Activated CD8-positive, alpha-beta memory T cell treated with anti-CD3 and anti-CD28 coated beads, Interleukin-2, amount 50 U/mL, for 4 hours (primary cell): ENCODE measurements at regions not wholly inside any gene's neighbourhood (a gene's known extent, or its start where the extent isn't known, plus 50 kb on each side); places are given as distances from the start of the nearest gene placed in this dataset.

Experiments
- DNase-seq: peaks from one replicate; pipeline ENCODE4 v3.0.0-alpha.2; 2020

- no peak for DNase-seq
Measured at GRCh38 chr7:52980129-52980528, 55.3 kb upstream of the POM121L12 start.

DNA sequence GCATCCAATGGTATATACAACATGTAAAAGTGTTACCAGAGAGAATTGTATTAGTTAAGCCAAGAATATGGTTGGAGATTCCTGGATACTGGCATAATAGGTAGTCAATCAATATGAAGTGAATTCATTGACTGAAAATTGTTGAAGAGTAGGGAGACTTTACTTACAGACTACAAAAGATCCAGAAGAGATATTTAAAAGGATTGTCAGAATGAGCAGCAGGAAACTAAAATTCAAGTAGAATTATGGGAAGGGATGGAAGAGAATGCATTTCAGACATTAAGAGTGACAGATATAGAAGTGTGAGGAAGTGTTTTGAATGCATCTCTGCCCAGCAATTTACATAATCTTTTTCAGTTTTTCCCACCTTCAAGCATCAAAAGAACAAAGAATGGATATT, 62.3 kb upstream of the POM121L12 start:
- DNase-seq = no peak

DNA sequence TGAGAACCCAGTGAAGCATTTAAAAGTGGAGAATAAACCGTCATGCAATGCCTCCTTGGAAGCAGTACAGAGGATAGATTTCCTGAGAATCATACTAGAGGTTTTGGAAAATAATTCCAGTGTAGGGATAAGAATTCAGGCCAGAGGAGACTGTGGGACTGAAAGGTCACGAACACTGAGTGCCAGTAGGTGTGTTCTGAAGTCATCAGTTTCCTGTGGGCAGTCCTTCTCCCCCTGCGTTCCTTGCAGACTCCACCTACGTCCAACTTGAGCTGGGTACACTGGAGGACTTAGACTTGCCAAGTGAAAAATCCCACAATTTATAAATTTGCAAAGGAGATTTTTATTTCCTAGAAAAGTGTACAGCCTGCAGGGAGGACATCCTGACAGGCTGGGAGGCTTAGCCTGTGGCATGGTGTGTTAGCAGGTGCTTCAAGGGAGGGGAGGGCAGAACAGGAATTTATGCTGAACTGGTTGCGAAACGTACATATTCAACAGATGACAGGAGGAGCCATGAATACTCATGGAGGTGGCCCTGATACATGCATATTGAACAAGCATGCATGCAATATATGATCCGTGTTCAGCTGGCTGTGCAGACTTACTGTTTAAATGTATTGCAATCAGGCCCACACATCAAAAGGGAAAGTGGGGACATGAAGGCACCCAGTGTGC, 72.9 kb upstream of the POM121L12 start:
- no peak for DNase-seq

- DNase-seq = no peak
Measured at GRCh38 chr7:52961084-52961483, 74.3 kb upstream of the POM121L12 start.

DNA sequence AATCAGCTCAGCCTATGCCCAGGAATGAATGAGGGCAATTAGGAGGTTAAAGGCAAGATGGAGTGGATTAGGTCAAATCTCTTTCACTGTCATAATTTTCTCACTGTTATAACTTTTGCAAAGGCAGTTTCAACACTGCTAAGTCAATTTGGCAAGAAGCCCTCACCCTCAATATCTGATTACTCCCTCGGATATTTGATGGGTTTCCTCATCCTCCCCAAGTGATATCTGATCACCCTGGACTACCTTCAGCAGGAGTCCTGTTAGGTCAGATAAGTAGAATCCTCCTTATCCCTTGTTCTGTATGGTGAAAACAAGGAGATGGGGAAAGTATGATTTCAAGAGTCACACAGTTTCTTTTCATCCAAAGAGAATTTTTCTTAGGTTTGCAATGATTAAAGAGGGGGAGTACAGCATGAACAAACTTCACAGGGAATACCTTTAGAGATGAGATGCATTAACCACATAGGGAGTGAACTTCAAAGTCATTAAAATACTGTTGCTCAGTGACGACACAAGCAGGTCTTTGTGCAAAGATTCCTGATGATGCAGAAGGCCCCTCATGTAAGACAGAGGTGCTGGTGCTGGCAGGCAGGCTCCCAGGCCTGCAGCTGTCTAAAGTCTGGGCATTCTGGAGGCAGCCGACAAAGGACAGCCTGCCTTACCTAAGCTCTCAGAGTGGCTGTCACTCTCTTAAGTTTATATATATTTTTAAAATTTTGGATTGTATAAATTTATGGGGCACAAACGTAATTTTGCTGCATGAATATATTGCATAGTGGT, 75.4 kb upstream of the POM121L12 start:
- DNase-seq = no peak

DNA sequence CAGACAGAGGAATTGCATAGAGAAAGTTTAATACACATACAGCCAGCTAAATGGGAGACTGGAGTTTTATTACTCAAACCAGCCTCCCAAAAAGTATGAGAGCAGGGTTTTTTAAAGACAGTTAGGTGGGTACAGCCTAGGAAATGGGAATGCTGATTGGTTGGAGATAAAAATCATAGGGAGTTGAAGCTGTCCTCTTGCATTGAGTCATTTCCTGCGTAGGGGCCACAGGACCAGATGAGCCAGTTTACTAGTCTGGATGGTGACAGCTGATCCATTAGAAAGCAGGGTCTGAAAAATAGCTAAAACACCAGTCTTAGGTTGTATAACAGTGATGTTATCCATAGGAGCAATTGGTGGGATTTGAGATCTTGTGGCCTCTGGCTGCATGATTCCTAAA, 76.1 kb upstream of the POM121L12 start:
- DNase-seq = no peak

DNA sequence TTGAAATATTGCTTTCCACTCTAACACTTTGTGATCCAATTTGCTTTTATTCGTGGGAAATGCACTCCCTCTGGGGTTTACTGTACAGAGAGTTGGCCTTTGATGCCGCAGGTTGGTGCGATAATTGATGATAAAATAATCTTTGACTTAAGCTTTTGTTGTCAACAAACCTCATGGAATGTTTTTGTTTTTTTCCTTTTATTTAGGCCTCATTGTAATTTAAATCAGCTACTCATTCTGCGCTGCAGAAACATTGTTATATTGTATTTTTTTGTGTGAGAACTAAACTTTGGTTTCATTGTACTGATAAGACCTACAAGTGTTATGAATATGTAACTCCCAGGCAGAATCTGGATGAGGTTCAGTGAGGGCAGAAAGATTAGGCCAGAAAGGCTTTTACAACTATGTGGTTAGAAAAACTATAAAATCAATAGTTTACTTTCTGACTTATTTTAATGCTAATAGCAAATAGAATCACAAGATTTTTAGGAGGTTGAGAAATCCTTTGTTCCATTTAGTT, 76.8 kb upstream of the POM121L12 start:
- DNase-seq = no peak

DNA sequence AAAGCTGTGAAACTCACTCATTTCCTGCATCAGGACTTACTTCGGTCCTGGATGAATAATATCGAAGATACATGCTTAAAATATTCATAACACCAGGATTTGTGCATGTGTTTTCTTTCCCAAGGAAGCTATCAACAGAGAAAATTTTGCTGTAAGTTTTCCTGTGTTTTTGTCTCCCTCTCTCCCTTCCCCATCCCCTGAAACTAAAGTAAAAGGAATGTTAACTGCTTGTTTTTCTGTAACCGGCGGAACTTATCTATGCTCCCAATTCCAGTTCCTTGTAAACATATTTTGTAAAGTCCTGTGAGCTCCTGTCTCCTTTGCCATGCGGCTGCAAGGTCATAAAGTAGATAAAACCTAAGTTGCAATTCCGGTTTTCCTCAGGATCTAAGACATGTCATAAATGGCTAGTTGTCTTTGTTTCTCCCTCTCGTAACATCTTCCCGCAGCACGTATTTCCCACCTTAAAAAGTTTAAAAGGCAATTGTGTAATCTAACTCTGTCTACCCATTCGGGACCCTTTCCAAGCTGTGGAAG, 79.0 kb upstream of the POM121L12 start:
- DNase-seq = no peak

- DNase-seq = no peak
Measured at GRCh38 chr7:52955522-52955921, 79.9 kb upstream of the POM121L12 start.

DNA sequence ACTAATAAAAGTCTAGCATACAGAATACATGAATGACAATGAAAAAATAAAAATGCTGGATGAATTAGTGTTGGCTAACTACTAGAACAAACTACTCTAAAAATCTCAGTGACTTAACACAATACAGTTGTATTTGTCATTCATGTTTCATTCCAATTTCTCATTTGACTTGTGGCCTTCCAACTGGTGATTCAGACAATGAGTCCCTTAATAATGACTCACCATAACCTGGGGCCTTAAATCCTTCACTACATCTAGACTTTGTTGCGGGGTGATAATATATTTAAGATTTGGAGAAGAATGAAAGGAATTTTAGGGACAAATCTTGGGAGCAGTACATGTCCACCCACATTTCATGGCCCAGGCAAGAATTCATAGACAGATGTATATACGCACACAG, 90.5 kb upstream of the POM121L12 start:
- DNase-seq = no peak

GRCh38 chr7:52940481-52940880, 95.0 kb upstream of the POM121L12 start:
- DNase-seq = no peak

- no peak for DNase-seq
Measured at GRCh38 chr7:52938455-52939133, 96.8 kb upstream of the POM121L12 start.

DNA sequence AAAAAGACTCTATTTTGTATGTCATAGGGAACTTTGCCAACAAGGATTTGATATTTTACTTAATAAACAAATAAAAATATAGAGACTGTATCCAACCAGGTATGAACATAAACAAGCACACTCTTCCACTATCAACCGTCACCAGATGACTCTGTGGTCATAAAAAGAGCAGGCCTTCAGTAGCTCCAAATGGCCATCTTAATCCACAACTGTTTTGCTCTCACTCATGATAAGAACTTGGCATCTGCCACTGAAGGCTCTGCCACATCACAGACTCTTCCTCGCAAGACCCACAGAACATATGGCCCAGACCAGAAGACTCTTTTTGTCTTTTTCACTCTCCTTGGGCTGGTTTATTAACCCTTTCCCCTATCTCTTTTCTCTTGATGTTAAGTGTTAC, 98.7 kb upstream of the POM121L12 start:
- no peak for DNase-seq

GRCh38 chr7:52928591-52928990, 106.8 kb upstream of the POM121L12 start:
- DNase-seq = no peak

GRCh38 chr7:52925332-52925731, 110.1 kb upstream of the POM121L12 start:
- DNase-seq = no peak

- DNase-seq = no peak
Measured at GRCh38 chr7:52920977-52921376, 114.5 kb upstream of the POM121L12 start.

- DNase-seq = no peak
Measured at GRCh38 chr7:52917982-52918578, 117.4 kb upstream of the POM121L12 start.

GRCh38 chr7:52911795-52912194, 123.6 kb upstream of the POM121L12 start:
- no peak for DNase-seq

DNA sequence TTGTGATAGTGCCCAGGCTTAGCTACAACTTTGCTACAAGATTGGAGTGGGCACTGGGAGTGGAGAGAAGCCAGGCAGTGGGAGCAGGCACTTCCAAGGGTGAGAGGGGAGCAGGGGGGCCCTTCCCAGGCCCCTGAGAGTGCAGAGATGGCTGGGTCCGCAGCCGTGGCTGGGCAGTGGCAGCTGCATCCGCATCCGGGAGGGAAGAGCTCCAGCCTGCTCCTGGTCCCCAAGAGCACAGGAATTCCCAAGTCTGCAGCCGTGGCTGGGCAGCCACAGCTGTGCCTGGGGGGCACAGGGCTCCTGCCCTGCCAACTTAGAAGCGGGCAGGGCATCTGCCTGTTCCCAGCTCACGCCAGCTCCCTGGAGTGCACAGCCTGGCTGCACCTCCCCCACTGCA, 124.1 kb upstream of the POM121L12 start:
- DNase-seq = no peak

- no peak for DNase-seq
Measured at GRCh38 chr7:52909935-52910334, 125.5 kb upstream of the POM121L12 start.

DNA sequence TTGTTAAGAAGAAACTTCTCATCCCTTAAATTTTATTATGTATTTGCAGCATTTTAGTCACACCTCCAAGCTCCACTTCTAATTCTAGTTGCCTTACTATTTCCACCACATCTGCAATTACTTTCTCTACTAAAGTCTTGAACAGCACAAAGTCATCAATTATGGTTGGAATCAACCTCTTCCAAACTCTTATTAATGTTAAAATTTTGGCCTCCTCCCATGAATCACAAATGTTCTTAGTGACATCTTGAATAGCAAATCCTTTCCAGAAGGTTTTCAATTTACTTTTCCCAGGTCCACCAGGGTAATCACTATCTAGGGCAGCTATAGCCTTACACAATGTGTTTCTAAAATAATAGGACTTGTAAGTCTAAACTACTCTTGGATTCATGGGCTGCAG, 126.3 kb upstream of the POM121L12 start:
- DNase-seq = no peak

DNA sequence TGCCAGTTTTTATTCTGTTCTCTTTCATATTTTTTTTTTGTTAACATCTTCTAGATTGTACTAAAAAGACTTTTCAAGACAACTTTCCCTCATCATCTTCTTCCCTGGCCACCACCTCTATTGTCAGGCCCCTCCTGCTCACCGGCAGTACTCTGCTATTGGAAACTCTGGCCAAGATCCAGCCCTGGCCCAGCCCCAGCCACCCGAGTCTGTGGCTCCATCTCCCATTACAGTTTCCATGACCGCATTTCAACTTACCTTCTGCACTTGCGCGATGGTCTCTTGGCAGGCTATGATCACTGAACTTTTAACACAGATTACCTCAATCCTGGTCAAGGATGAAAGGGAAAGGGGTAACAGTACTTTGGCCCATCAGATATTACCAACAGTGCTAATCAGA, 137.7 kb upstream of the POM121L12 start:
- no peak for DNase-seq

GRCh38 chr7:52897288-52897687, 138.1 kb upstream of the POM121L12 start:
- no peak for DNase-seq
